SK-N-SH (cell line): ENCODE measurements at regions not wholly inside any gene's neighbourhood (a gene's known extent, or its start where the extent isn't known, plus 50 kb on each side); places are given as distances from the start of the nearest gene placed in this dataset.

Source experiments
- CTCF ChIA-PET: fragments of 300-600, 350-600 bp; formaldehyde crosslinking; extraction: SDS; loops from one replicate; lab custom pipeline; 2021; lab: Yijun Ruan, JAX
- POLR2A ChIA-PET: fragments of 350-600 bp; sonication (Branson Sonifier 250); formaldehyde crosslinking; extraction: SDS; loops from one replicate; lab custom pipeline; 2020; ENCODE audit warnings: antibody characterized with exemption, inconsistent platforms; lab: Yijun Ruan, JAX
- DNase-seq: peaks from one replicate; pipeline ENCODE4 v3.0.0; 2012
- H2AFZ ChIP-seq: fragments of 200-600 bp; sonication (generic); 2 replicates; pipeline ENCODE4 v1.8.1; 2016; ENCODE audit warnings: antibody characterized with exemption, mild to moderate bottlenecking, low read depth
- H3F3A ChIP-seq: fragments of 200-600 bp; sonication (generic); replicated peaks from 2 replicates; pipeline ENCODE3; 2016; ENCODE audit warnings: antibody characterized with exemption, mild to moderate bottlenecking; ENCODE audit not compliant: insufficient read depth
- H3K27ac ChIP-seq, 2 experiments: fragments of 200-500 bp in 1 of 2; fragments of 200-600 bp in 1 of 2; sonication (Bioruptor generic) in 1 of 2; sonication (generic), shearing (Covaris generic) in 1 of 2; 2 replicates each; pipeline versions ENCODE4 v1.5.1 to v1.6.1; 2014 to 2016; ENCODE audit warnings: low read depth in 2 of 2, inconsistent platforms in 1 of 2, low read length in 1 of 2, mild to moderate bottlenecking in 1 of 2, mixed read lengths in 1 of 2
- H3K27me3 ChIP-seq: fragments of 200-600 bp; sonication (generic), shearing (Covaris generic); 2 replicates; pipeline ENCODE4 v1.6.1; 2016; ENCODE audit warnings: mixed run types; ENCODE audit not compliant: insufficient read depth
- H3K36me3 ChIP-seq, 2 experiments: fragments of 200-500 bp in 1 of 2; fragments of 200-600 bp in 1 of 2; sonication (Bioruptor generic) in 1 of 2; sonication (generic) in 1 of 2; replicated peaks in 1 of 2; 2 replicates each; pipeline versions ENCODE3 to v1.5.1; 2014 to 2016; ENCODE audit warnings: low read length in 1 of 2, mild to moderate bottlenecking in 1 of 2; ENCODE audit not compliant: insufficient read depth in 2 of 2, control insufficient read depth in 1 of 2
- H3K4me1 ChIP-seq, 2 experiments: fragments of 200-500 bp in 1 of 2; fragments of 200-600 bp in 1 of 2; sonication (Bioruptor generic) in 1 of 2; sonication (generic), shearing (Covaris generic) in 1 of 2; 2 replicates each; pipeline versions ENCODE4 v1.5.1 to v1.6.1; 2014 to 2016; ENCODE audit warnings: low read depth in 1 of 2, low read length in 1 of 2, mixed run types in 1 of 2; ENCODE audit not compliant: insufficient read depth in 2 of 2, control insufficient read depth in 1 of 2
- H3K4me2 ChIP-seq: fragments of 200-600 bp; sonication (generic), shearing (Covaris generic); 2 replicates; pipeline ENCODE4 v1.6.1; 2017; ENCODE audit warnings: mixed run types
- H3K4me3 ChIP-seq, 2 experiments: fragments of 200-500 bp in 1 of 2; fragments of 200-600 bp in 1 of 2; sonication (Bioruptor generic) in 1 of 2; sonication (generic), shearing (Covaris generic) in 1 of 2; 2 replicates each; pipeline versions ENCODE4 v1.5.1 to v1.8.1; 2014 to 2016; ENCODE audit warnings: low read depth in 2 of 2, inconsistent platforms in 1 of 2, low read length in 1 of 2, mild to moderate bottlenecking in 1 of 2, mixed read lengths in 1 of 2, moderate library complexity in 1 of 2
- H3K79me2 ChIP-seq: fragments of 200-600 bp; sonication (generic); 2 replicates; pipeline ENCODE4 v1.8.1; 2017; ENCODE audit warnings: mild to moderate bottlenecking; ENCODE audit not compliant: insufficient read depth
- H3K9ac ChIP-seq: fragments of 200-600 bp; sonication (generic); 2 replicates; pipeline ENCODE4 v1.6.1; 2017; ENCODE audit warnings: mixed run types
- H3K9me2 ChIP-seq: fragments of 200-600 bp; sonication (generic); 2 replicates; pipeline ENCODE4 v1.6.1; 2017; ENCODE audit warnings: mixed run types
- H3K9me3 ChIP-seq: fragments of 200-600 bp; sonication (generic); 2 replicates; pipeline ENCODE4 v1.6.1; 2017; ENCODE audit warnings: mixed run types, mild to moderate bottlenecking, moderate library complexity
- H4K20me1 ChIP-seq: fragments of 200-600 bp; sonication (generic); 2 replicates; pipeline ENCODE4 v1.6.1; 2017; ENCODE audit warnings: mild to moderate bottlenecking, mixed run types; ENCODE audit not compliant: insufficient read depth
- CHD2 ChIP-seq: fragments of 150-350 bp; IDR thresholded peaks from 2 replicates; pipeline ENCODE4 v1.6.1; 2018; ENCODE audit warnings: low read length; ENCODE audit not compliant: partially characterized antibody
- ELF1 ChIP-seq: IDR thresholded peaks from 2 replicates; pipeline ENCODE4 v1.4.0; 2012
- EP300 ChIP-seq, 2 experiments: IDR thresholded peaks; 2 replicates each; pipeline versions ENCODE4 v1.4.0 to v1.6.1; 2012; ENCODE audit warnings: borderline replicate concordance in 1 of 2, low read depth in 1 of 2, low read length in 1 of 2
- FOSL2 ChIP-seq: IDR thresholded peaks from 2 replicates; pipeline ENCODE4 v1.4.0; 2012; ENCODE audit warnings: low read depth, mild to moderate bottlenecking, moderate library complexity, borderline replicate concordance
- FOXJ3 ChIP-seq: sonication (generic); formaldehyde crosslinking; IDR thresholded peaks from 2 replicates; pipeline ENCODE4 v1.5.1; 2020; ENCODE audit warnings: mild to moderate bottlenecking, missing genetic modification reagents
- GABPA ChIP-seq: IDR thresholded peaks from 2 replicates; pipeline ENCODE4 v1.4.0; 2012; ENCODE audit warnings: low read depth, mild to moderate bottlenecking
- MEF2A ChIP-seq: IDR thresholded peaks from 2 replicates; pipeline ENCODE4 v1.4.0; 2012; ENCODE audit warnings: low read depth, borderline replicate concordance
- NFIC ChIP-seq: IDR thresholded peaks from 2 replicates; pipeline ENCODE4 v1.4.0; 2012; ENCODE audit warnings: borderline replicate concordance
- SIN3A ChIP-seq: IDR thresholded peaks from 2 replicates; pipeline ENCODE4 v1.6.1; 2012; ENCODE audit warnings: low read depth, mild to moderate bottlenecking, low read length, moderate library complexity, borderline replicate concordance
- SMC3 ChIP-seq: IDR thresholded peaks from 2 replicates; pipeline ENCODE4 v1.6.1; 2012; ENCODE audit warnings: low read depth, low read length, improper control_type of control experiment
- TAF1 ChIP-seq: IDR thresholded peaks from 2 replicates; pipeline ENCODE4 v1.6.1; 2012; ENCODE audit warnings: low read depth, mild to moderate bottlenecking, low read length, moderate library complexity, borderline replicate concordance
- TEAD4 ChIP-seq: IDR thresholded peaks from 2 replicates; pipeline ENCODE4 v1.4.0; 2012; ENCODE audit warnings: mild to moderate bottlenecking, borderline replicate concordance; ENCODE audit not compliant: insufficient read depth
- YY1 ChIP-seq: IDR thresholded peaks from 2 replicates; pipeline ENCODE4 v1.4.0; 2012; ENCODE audit warnings: low read depth, mild to moderate bottlenecking
- WGBS: methylation state at CpG from one replicate; pipeline ENCODE4 v1.1.6; 2017; ENCODE audit warnings: low lambda C conversion rate; 5-methylcytosine and 5-hydroxymethylcytosine counted together
- TF ChIP-seq, protein P1 (sequence below): IDR thresholded peaks from 2 replicates; pipeline ENCODE4 v1.6.1; 2012; ENCODE audit warnings: mild to moderate bottlenecking, low read depth, low read length, moderate library complexity
- TF ChIP-seq, protein P2 (sequence below): fragments of 200-600 bp; sonication (generic); IDR thresholded peaks from 2 replicates; pipeline ENCODE4 v1.6.1; 2017; ENCODE audit warnings: antibody characterized with exemption, mild to moderate bottlenecking, moderate library complexity
- TF ChIP-seq, protein P3 (sequence below): fragments of 150-350 bp; IDR thresholded peaks from 2 replicates; pipeline ENCODE4 v1.6.1; 2016; ENCODE audit warnings: mild to moderate bottlenecking, low read depth, low read length

DNA sequence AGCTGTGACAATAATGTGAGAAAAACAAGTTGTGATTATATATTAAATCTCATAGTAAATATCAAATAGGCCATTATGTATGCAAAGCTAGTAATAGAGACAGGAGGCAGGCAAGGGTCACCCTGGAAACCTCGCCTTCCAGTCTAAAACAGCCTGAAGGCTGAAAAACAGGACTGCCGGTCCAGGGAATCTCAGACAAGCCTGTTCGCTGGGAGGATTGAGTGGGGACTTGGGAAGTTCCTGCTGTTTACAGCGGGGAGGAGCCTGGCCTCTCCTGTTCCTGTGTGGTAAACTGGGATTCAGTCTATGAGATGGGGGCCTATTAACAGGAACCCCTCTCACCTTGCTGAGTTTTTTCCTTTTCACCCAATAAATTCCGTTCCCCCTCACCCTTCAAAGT lies 2317.3 kb downstream of the PCDH7 start:
- H3K9ac ChIP-seq: no peak overlapping the region
- H3K79me2 ChIP-seq: no peaks in the 10 kb centered on the region
- H2AFZ ChIP-seq: no peak overlapping the region
- H3F3A ChIP-seq: no peaks in the 10 kb centered on the region
- H3K9me2 ChIP-seq: no peaks in the 10 kb centered on the region
- no peaks in the 10 kb centered on the region for H4K20me1 ChIP-seq
- POLR2A ChIA-PET: no interaction called here
- no peak for DNase-seq
- H3K4me3 ChIP-seq: no peak overlapping the region
- peaks cover 4% of the 10 kb centered on the region; the same call in 1 of the 2 replicates for H3K27me3 ChIP-seq
- no peak overlapping the region for H3K4me2 ChIP-seq
- H3K36me3 ChIP-seq: no peaks in the 10 kb centered on the region
- no peak overlapping the region for H3K27ac ChIP-seq
- TF ChIP-seq YY1: no peak
- no peak for TF ChIP-seq SIN3A
- TF ChIP-seq CHD2: no peak
- no peak for TF ChIP-seq ELF1
- no peak for TF ChIP-seq GABPA
- TF ChIP-seq, protein P1, sequence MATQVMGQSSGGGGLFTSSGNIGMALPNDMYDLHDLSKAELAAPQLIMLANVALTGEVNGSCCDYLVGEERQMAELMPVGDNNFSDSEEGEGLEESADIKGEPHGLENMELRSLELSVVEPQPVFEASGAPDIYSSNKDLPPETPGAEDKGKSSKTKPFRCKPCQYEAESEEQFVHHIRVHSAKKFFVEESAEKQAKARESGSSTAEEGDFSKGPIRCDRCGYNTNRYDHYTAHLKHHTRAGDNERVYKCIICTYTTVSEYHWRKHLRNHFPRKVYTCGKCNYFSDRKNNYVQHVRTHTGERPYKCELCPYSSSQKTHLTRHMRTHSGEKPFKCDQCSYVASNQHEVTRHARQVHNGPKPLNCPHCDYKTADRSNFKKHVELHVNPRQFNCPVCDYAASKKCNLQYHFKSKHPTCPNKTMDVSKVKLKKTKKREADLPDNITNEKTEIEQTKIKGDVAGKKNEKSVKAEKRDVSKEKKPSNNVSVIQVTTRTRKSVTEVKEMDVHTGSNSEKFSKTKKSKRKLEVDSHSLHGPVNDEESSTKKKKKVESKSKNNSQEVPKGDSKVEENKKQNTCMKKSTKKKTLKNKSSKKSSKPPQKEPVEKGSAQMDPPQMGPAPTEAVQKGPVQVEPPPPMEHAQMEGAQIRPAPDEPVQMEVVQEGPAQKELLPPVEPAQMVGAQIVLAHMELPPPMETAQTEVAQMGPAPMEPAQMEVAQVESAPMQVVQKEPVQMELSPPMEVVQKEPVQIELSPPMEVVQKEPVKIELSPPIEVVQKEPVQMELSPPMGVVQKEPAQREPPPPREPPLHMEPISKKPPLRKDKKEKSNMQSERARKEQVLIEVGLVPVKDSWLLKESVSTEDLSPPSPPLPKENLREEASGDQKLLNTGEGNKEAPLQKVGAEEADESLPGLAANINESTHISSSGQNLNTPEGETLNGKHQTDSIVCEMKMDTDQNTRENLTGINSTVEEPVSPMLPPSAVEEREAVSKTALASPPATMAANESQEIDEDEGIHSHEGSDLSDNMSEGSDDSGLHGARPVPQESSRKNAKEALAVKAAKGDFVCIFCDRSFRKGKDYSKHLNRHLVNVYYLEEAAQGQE: no peak
- no peak for TF ChIP-seq NFIC
- TF ChIP-seq FOXJ3 (CRISPR knock-in tag): no peak
- TF ChIP-seq TAF1: no peak
- TF ChIP-seq SMC3: no peak
- TF ChIP-seq FOSL2: no peak
- TF ChIP-seq, protein P2, sequence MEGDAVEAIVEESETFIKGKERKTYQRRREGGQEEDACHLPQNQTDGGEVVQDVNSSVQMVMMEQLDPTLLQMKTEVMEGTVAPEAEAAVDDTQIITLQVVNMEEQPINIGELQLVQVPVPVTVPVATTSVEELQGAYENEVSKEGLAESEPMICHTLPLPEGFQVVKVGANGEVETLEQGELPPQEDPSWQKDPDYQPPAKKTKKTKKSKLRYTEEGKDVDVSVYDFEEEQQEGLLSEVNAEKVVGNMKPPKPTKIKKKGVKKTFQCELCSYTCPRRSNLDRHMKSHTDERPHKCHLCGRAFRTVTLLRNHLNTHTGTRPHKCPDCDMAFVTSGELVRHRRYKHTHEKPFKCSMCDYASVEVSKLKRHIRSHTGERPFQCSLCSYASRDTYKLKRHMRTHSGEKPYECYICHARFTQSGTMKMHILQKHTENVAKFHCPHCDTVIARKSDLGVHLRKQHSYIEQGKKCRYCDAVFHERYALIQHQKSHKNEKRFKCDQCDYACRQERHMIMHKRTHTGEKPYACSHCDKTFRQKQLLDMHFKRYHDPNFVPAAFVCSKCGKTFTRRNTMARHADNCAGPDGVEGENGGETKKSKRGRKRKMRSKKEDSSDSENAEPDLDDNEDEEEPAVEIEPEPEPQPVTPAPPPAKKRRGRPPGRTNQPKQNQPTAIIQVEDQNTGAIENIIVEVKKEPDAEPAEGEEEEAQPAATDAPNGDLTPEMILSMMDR: no peak
- TF ChIP-seq, protein P3, sequence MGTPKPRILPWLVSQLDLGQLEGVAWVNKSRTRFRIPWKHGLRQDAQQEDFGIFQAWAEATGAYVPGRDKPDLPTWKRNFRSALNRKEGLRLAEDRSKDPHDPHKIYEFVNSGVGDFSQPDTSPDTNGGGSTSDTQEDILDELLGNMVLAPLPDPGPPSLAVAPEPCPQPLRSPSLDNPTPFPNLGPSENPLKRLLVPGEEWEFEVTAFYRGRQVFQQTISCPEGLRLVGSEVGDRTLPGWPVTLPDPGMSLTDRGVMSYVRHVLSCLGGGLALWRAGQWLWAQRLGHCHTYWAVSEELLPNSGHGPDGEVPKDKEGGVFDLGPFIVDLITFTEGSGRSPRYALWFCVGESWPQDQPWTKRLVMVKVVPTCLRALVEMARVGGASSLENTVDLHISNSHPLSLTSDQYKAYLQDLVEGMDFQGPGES: no peak
- TF ChIP-seq TEAD4: no peak
- no peak for TF ChIP-seq MEF2A
- no peak for TF ChIP-seq EP300 (IDR thresholded peaks at IDR 0.05; ENCODE audit: borderline replicate concordance in 1 of 2, low read depth in 1 of 2, low read length in 1 of 2)
- CTCF ChIA-PET: no interaction called here
- WGBS: 5% methylated on average over 4 of the region's 5 CpGs
- H3K4me1 ChIP-seq: no peaks in the 10 kb centered on the region
- no peaks in the 10 kb centered on the region for H3K9me3 ChIP-seq
